ENCODE measurements at regions not wholly inside any gene's neighbourhood (a gene's known extent, or its start where the extent isn't known, plus 50 kb on each side); places are given as distances from the start of the nearest gene placed in this dataset.
"Not testable (repeated sequence)": the region's sequence is repeated elsewhere in the genome, so short reads cannot be mapped to it uniquely, and the experiment has no call there.

DNA sequence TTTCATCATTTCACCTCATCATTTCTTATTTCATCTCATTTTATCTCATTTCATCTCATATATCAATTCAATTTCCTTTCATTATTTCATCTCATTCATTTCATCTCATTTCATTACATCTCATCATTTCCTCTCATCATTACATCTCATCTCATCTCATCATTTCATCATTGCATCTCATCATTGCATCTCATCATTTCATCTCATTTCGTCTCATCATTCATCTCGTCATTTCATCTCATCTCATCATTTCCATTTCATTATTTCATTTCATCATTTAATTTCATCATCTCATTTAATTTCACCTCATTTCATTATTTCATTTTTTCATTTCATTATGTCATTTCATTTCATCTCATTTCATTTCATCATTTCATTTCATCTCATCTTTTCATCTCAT lies 168.5 kb upstream of the FAM72C start:
- not testable (repeated sequence) for DNase-seq (ENCODE audit: low spot score)

DNA sequence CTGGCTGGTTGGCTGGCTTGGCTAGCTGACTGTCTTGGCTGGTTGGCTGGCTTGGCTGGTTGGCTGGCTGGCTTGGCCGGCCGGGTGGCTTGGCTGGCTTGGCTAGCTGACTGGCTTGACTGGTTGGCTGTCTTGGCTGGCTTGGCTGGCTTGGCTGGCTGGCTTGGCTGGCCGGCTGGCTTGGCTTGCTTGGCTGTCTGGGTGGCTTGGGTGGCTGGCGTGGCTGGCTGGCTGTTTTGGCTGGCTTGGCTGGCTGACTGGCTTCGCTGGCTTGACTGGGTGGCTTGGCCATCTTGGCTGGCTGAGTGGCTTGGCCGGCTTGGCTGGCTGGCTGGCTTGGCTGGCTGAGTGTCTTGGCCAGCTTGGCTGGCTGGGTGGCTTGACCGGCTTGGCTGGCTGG lies 133.2 kb upstream of the FAM72C start:
- DNase-seq (ENCODE audit: low spot score) = not testable (repeated sequence)

DNA sequence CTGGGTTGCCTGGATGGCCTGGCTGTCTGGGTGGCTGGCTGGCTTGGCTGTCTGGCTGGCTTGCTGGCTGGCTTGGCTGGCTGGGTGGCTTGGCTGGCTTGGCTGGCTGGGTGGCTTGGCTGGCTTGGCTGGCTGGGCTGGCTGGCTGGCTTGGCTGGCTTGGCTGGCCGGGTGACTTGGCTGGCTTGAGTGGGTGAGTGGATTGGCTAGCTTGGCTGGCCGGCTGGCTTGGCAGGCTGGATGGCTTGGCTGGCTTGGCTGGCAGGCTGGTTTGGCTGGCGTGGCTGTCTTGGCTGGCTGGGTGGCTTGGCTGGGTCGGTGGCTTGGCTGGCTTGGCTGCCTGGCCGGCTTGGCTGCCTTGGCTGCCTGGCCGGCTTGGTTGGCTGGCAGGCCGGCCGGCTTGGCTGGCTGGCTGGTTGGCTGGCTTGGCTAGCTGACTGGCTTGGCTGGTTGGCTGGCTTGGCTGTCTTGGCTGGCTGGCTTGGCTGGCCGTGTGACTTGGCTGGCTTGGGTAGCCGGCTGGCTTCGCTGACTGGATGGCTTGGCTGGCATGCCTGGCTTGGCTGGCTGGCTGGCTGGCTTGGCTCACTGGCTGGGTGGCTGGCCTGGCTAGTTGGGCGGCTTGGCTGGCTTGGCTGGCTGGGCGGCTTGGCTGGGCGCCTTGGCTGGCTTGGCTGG lies 132.4 kb upstream of the FAM72C start:
- DNase-seq (ENCODE audit: low spot score) = not testable (repeated sequence)

GRCh38 chr1:144103156-144103880 lies 131.5 kb upstream of the FAM72C start:
- DNase-seq (ENCODE audit: low spot score) = not testable (repeated sequence)

- DNase-seq (ENCODE audit: low spot score) = not testable (repeated sequence)
Measured at GRCh38 chr1:144102046-144102745, 130.4 kb upstream of the FAM72C start.

DNA sequence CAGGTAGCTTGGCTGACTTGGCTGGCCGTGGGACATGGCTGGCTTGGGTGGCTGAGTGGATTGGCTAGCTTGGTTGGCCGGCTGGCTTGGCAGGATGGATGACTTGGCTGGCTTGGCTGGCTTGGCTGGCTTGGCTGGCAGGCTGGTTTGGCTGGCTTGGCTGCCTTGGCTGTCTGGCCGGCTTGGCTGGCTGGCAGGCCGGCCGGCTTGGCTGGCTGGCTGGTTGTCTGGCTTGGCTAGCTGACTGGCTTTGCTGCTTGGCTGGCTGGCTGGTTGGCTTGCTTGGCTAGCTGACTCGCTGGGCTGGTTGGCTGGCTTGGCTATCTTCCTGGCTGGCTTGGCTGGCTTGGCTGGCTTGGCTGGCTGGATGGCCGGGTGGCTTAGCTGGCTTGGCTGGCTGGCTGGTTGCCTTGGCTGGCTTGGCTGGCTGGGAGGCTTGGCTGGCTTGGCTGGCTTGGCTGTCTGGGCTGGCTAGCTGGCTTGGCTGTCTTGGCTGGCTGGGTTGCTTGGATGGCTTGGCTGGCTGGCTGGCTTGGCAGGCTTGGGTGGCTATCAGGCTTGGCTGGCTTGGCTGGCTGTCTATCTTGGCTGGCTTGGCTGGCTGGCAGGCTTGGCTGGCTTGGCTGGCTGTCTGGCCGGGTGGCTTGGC lies 129.7 kb upstream of the FAM72C start:
- peak; percentile 1 for DNase-seq (ENCODE audit: low spot score)

DNA sequence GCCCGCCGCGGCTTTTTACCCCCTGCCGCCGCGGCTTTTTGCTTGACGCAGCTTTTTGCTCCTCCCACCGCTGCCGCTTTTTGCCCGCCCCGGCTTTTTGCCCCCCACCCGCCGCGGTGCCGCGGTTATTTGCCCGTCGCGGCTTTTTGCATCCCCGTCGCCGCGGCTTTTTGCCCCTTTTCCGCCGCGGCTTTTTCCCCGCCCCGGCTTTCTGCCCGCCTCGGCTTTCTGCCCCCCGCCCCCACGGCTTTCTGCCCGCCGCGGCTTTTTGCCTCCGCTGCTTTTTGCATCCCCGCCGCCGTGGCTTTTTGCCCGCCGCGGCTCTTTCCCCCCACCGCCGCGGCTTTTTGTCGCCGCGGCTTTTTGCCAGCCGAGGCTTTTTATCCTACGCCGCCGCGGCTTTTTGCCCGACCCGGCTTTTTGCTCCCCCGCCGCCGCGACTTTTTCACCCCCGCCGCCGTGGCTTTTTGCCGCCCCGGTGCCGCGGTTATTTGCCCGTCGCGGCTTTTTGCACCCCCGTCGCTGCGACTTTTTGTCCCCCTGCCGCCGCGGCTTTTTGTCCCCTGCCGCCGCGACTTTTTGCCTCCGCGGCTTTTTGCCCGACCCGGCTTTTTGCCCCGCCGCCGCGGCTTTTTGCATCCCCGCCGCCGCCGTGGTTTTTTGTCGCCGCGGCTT lies 105.5 kb upstream of the FAM72C start:
- DNase-seq (ENCODE audit: low spot score) = peak; percentile 25

- DNase-seq (ENCODE audit: low spot score) = not testable (repeated sequence)
Measured at GRCh38 chr1:144076646-144077045, 104.9 kb upstream of the FAM72C start.

DNA sequence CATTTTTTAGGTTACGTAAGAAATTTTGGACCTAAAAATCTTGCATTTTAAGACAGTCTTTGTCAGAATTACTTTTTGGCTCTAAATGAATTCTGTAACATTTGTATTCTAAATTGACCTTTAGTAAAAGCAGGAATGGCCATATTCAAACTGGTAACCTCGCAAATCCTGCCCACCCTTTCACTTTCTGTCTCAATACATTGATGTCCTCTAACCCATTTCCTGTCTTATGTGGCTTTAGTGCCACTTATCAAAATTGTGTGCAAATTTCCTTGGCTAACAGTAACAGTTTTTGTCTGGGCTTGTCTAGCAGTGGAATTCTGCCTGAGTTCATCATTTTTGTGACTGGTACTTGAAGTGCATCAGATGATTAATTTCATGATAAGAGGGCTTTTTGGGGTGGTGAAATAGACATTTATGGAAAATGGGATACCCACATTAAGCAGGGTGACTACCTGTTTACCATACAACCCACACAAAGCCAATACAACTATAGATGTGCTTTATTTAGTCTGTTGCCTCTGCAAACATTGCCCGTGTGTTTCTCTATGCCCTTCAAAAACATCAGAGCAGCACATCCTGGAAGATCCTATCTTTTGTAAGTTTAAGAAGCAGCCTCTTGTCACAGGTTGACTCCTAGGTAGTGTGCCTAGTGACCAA lies 98.7 kb upstream of the FAM72C start:
- not testable (repeated sequence) for DNase-seq (ENCODE audit: low spot score)

DNA sequence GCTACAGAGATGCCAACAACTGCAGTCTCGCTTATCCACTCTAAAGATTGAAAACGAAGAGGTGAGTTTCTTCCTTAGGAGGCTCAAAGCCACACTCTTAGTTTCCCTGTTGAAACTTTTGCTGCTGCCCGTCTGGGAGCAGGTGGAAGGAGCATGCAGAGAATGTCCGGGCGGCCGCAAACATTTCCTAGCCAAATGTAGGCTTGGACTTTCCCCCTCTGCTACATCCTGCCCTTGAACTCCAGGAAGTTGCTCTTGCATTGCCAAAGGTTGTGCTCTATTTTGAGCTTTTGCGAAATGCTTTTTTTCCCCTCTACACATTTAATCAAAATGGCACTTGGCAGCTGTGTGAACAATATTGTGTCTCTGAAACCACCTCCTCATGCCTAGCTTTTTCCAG lies 95.3 kb upstream of the FAM72C start:
- DNase-seq (ENCODE audit: low spot score) = not testable (repeated sequence)

GRCh38 chr1:144066071-144066813 lies 94.5 kb upstream of the FAM72C start:
- not testable (repeated sequence) for DNase-seq (ENCODE audit: low spot score)

DNA sequence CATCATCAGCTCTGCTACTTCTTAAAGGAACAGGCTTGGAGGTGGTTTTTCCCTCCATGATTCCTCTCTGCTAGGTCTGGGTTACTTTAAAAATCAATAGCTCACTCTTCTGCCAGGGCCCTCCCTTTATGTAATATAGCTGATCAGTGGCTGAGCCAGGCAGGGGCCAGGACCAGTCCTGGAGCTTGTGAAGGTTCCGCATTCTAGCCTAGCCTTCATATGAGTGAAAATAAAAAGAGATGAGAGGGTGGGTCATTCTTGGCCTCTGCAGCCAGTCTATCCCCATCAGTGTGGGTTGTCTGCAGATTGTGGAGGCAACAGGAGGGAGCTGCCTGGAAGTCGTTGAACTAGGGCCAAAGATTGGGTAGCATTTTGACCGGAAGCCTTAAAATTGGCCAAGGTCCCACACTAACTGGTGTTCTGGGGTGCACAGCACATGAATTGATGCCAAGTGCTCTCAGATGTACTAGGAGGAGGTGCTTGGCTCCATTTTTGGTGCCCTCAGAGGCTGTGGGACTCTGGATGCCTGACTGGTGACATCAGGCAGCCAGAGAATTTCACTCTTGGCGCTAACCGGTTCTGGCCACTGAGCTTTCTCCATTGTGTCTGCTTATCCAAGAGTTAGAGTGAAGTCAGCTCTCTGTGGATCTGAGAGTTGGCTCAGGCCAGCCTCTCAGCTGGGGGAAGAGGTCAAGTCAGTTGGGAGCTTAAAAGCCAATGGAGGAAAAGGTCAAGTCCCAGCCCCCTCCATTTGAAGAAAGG lies 93.7 kb upstream of the FAM72C start:
- not testable (repeated sequence) for DNase-seq (ENCODE audit: low spot score)

DNA sequence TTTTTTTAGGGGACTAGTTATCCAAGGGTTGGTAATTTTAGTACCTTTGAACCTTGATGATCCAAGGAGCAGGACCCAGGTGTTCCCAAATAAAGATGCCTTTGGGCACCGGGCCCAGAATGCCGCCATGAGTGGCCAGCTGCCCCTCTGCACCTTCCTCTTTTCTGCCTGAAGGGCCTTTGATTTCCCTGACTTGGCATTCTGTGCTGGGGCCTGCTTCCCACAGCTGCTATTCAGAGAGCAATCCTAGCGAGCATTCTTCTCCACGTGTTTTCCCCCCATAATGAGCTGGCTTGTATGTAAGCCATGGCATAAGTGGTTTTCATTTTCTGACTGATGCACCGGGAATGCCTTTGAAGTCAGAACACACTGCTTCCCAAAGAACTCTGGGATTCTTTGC lies 77.6 kb upstream of the FAM72C start:
- DNase-seq (ENCODE audit: low spot score) = not testable (repeated sequence)

GRCh38 chr1:144046645-144047044 lies 74.9 kb upstream of the FAM72C start:
- DNase-seq (ENCODE audit: low spot score) = not testable (repeated sequence)

DNA sequence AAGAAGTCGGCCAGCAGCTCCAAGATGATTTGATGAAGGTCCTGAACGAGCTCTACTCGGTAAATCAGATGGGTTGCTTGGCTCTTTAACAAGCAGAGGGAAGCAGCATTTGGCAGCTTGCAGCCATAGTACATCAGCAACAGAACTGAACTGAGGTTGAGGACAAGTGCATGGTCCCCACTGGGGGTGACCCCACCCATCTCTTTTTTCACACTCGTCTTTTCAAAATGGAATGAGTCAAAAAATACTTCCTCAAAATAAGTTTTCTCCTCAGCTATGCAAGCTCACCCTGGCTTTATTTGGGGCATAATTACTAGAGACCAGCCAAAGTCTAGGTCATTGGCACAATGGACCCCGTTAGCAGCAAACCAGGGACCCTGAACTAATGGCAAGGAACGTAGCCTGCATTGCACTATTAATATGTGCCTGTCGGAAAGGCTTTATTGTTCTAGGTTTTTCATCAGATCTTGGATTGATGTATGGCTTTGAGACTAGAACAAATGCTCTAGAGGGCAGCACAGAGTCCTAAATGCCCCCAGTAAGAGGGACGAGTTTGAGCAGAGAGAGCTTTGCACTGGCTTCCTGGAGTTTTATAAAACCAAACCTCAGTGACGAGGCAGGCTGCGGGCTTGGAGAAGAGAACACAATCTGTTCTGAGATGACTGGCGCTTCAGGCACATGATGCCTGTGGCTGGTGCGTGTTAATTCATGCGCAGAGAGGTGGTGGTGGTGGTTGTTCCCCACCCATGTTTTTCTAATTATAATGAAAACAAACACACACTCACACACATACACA lies 74.2 kb upstream of the FAM72C start:
- peak; percentile 1 for DNase-seq (ENCODE audit: low spot score)

DNA sequence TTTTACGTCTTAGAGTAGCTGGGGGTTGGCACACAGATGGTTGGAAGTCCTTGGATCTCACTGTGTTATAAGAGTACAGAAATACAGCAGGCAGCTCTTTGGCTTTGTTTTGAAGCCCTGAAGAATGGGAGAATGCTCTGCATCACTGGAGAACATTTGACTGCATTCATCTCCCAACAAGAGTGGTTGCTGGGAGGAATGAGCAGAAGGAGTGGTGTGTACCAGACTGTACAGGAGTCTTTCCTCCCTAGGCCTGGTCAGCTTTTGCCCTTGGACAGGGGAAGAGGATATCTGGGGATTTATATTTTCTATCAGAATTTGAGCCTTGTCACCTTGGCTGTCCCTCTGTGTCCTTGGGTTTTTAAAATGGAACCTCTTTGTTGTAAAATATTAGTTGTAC lies 70.5 kb upstream of the FAM72C start:
- not testable (repeated sequence) for DNase-seq (ENCODE audit: low spot score)

- DNase-seq (ENCODE audit: low spot score) = not testable (repeated sequence)
Measured at GRCh38 chr1:144040293-144040692, 68.5 kb upstream of the FAM72C start.

DNA sequence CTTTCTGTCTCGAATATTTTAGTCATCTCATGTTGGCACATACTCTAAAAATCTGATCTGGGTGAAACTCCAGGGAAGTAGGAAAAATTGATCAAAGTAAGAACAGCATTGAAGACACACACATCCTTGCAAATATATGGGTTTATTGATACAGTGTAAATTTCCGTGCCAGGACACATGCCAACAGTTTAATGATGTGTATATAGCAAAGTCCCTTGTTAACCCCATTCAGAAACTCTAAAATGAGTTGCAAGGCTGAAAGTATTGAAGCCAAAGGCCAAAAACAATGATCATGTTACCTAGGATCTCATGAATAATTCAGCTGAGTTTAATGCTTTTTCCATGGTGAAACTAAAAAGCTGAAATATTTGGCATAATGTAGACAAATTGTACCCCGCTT lies 62.3 kb upstream of the FAM72C start:
- not testable (repeated sequence) for DNase-seq (ENCODE audit: low spot score)
